CD4-positive, alpha-beta T cell treated with Interleukin-17A for 1 hour (primary cell): ENCODE measurements at regions not wholly inside any gene's neighbourhood (a gene's known extent, or its start where the extent isn't known, plus 50 kb on each side); places are given as distances from the start of the nearest gene placed in this dataset.
"Not testable (repeated sequence)": the region's sequence is repeated elsewhere in the genome, so short reads cannot be mapped to it uniquely, and the experiment has no call there.

Source experiments
- DNase-seq: peaks from one replicate; pipeline ENCODE4 v3.0.0-alpha.2; 2020

- DNase-seq = no peak
Observed at GRCh38 chr10:84706431-84706830, 378.0 kb downstream of the CCSER2 start.

- DNase-seq = no peak
Observed at GRCh38 chr10:84706875-84707274, 378.5 kb downstream of the CCSER2 start.

- DNase-seq = no peak
Observed at GRCh38 chr10:84715911-84716310, 387.5 kb downstream of the CCSER2 start.

- no peak for DNase-seq
Observed at GRCh38 chr10:84718877-84719616, 390.7 kb downstream of the CCSER2 start.

- DNase-seq = no peak
Observed at GRCh38 chr10:84719687-84720086, 391.3 kb downstream of the CCSER2 start.

- no peak for DNase-seq
Observed at GRCh38 chr10:84727398-84727797, 399.0 kb downstream of the CCSER2 start.

GRCh38 chr10:84739126-84739525 lies 410.7 kb downstream of the CCSER2 start:
- not testable (repeated sequence) for DNase-seq

- no peak for DNase-seq
Observed at GRCh38 chr10:84739641-84740040, 411.3 kb downstream of the CCSER2 start.

- no peak for DNase-seq
Observed at GRCh38 chr10:84743483-84743882, 415.1 kb downstream of the CCSER2 start.

GRCh38 chr10:84755311-84755710 lies 426.9 kb downstream of the CCSER2 start:
- DNase-seq = no peak

GRCh38 chr10:84756653-84757052 lies 428.3 kb downstream of the CCSER2 start:
- DNase-seq = not testable (repeated sequence)

- DNase-seq = not testable (repeated sequence)
Observed at GRCh38 chr10:84761994-84762614, 433.7 kb downstream of the CCSER2 start.

GRCh38 chr10:84762754-84763394 lies 434.5 kb downstream of the CCSER2 start:
- DNase-seq = no peak

- DNase-seq = no peak
Observed at GRCh38 chr10:84763965-84764364, 435.6 kb downstream of the CCSER2 start.

- DNase-seq = no peak
Observed at GRCh38 chr10:84765086-84765485, 436.7 kb downstream of the CCSER2 start.

GRCh38 chr10:84765656-84766055 lies 437.3 kb downstream of the CCSER2 start:
- no peak for DNase-seq

GRCh38 chr10:84766923-84767322 lies 438.5 kb downstream of the CCSER2 start:
- DNase-seq = no peak

GRCh38 chr10:84768132-84768531 lies 439.7 kb downstream of the CCSER2 start:
- DNase-seq = no peak

GRCh38 chr10:84770824-84771223 lies 442.4 kb downstream of the CCSER2 start:
- DNase-seq = no peak

- no peak for DNase-seq
Observed at GRCh38 chr10:84783386-84783785, 455.0 kb downstream of the CCSER2 start.

- DNase-seq = no peak
Observed at GRCh38 chr10:84783909-84784308, 455.5 kb downstream of the CCSER2 start.

- DNase-seq = no peak
Observed at GRCh38 chr10:84784749-84785148, 456.4 kb downstream of the CCSER2 start.

GRCh38 chr10:84789026-84789425 lies 460.6 kb downstream of the CCSER2 start:
- no peak for DNase-seq

- DNase-seq = no peak
Observed at GRCh38 chr10:84798312-84798711, 469.9 kb downstream of the CCSER2 start.
